ENCODE measurements at regions not wholly inside any gene's neighbourhood (a gene's known extent, or its start where the extent isn't known, plus 50 kb on each side); places are given as distances from the start of the nearest gene placed in this dataset.

GRCh38 chr5:4983701-4984100 lies 156.4 kb upstream of the ADAMTS16 start:
- Histone ChIP-seq H3K27me3 (no peaks in the 10 kb centered on the region), H3K27ac (no peak overlapping the region), H3K9me3 (no peaks in the 10 kb centered on the region), H3K36me3 (no peaks in the 10 kb centered on the region), H3K4me3 (replicated peaks in 1 of 3) (no peak overlapping the region), H3K4me1 (no peaks in the 10 kb centered on the region)
- no peak for DNase-seq
- 68 to 75% methylated on average over 3 of the region's 3 CpGs for WGBS, 2 donors
- intact Hi-C loops (cut with DNase I) = no loop called here
- no peak for TF ChIP-seq POLR2A (IDR thresholded peaks at IDR 0.05)
- no peak for TF ChIP-seq CTCF (IDR thresholded peaks at IDR 0.05)

- Histone ChIP-seq H3K9me3 (no peaks in the 10 kb centered on the region), H3K4me3 (replicated peaks in 1 of 3) (no peak overlapping the region), H3K36me3 (no peaks in the 10 kb centered on the region), H3K27ac (no peak overlapping the region), H3K4me1 (no peaks in the 10 kb centered on the region), H3K27me3 (no peaks in the 10 kb centered on the region)
- TF ChIP-seq POLR2A (IDR thresholded peaks at IDR 0.05) (no peak), CTCF (IDR thresholded peaks at IDR 0.05) (no peak)
- whole genome bisulfite sequencing, 2 donors = 83 to 86% methylated on average over 1 of the region's 1 CpG
- DNase-seq = no peak
- intact Hi-C loops (cut with DNase I) = no loop called here
These were observed 155.7 kb upstream of the ADAMTS16 start for GRCh38 chr5:4984461-4984860.

GRCh38 chr5:4987431-4987830 lies 152.7 kb upstream of the ADAMTS16 start:
- Histone ChIP-seq H3K36me3 (no peaks in the 10 kb centered on the region), H3K27ac (no peak overlapping the region), H3K9me3 (no peaks in the 10 kb centered on the region), H3K4me1 (no peaks in the 10 kb centered on the region), H3K27me3 (no peaks in the 10 kb centered on the region), H3K4me3 (replicated peaks in 1 of 3) (no peak overlapping the region)
- no peak for TF ChIP-seq POLR2A (IDR thresholded peaks at IDR 0.05)
- TF ChIP-seq CTCF (IDR thresholded peaks at IDR 0.05) = no peak
- intact Hi-C loops (cut with DNase I) = no loop called here
- DNase-seq = no peak
- WGBS, 2 donors = 73 to 87% methylated on average over 4 of the region's 4 CpGs

- no peaks in the 10 kb centered on the region for H3K36me3 ChIP-seq
These were observed 151.0 kb upstream of the ADAMTS16 start for GRCh38 chr5:4989118-4989517.

GRCh38 chr5:4990017-4990416 lies 150.1 kb upstream of the ADAMTS16 start:
- no peaks in the 10 kb centered on the region for H3K27me3 ChIP-seq
- no peak overlapping the region for H3K4me3 ChIP-seq (replicated peaks in 1 of 3)
- H3K9me3 ChIP-seq = no peaks in the 10 kb centered on the region
- H3K4me1 ChIP-seq = no peaks in the 10 kb centered on the region
- 78 to 86% methylated on average over 5 of the region's 5 CpGs for WGBS, 2 donors
- H3K36me3 ChIP-seq = no peaks in the 10 kb centered on the region
- TF ChIP-seq CTCF (IDR thresholded peaks at IDR 0.05) (no peak), POLR2A (IDR thresholded peaks at IDR 0.05) (no peak)
- intact Hi-C loops (cut with DNase I) = no loop called here
- no peak overlapping the region for H3K27ac ChIP-seq
- DNase-seq = no peak

More at GRCh38 chr5:4989118-4989517, 151.0 kb upstream of the ADAMTS16 start:
- Histone ChIP-seq H3K27ac (no peak overlapping the region), H3K27me3 (no peaks in the 10 kb centered on the region), H3K4me3 (replicated peaks in 1 of 3) (no peak overlapping the region), H3K4me1 (no peaks in the 10 kb centered on the region), H3K9me3 (no peaks in the 10 kb centered on the region)
- WGBS, 2 donors = 79 to 88% methylated on average over 1 of the region's 1 CpG
- TF ChIP-seq POLR2A (IDR thresholded peaks at IDR 0.05) = no peak
- TF ChIP-seq CTCF (IDR thresholded peaks at IDR 0.05) = no peak
- intact Hi-C loops (cut with DNase I) = no loop called here
- no peak for DNase-seq

Measured in thyroid gland (tissue), 4 donors.